ENCODE measurements at regions not wholly inside any gene's neighbourhood (a gene's known extent, or its start where the extent isn't known, plus 50 kb on each side); places are given as distances from the start of the nearest gene placed in this dataset.
"Not testable (repeated sequence)": the region's sequence is repeated elsewhere in the genome, so short reads cannot be mapped to it uniquely, and the experiment has no call there.

- DNase-seq = no peak
Measured at GRCh38 chr3:5762506-5762905, 575.0 kb downstream of the EDEM1 start.

GRCh38 chr3:5766848-5767247 lies 579.3 kb downstream of the EDEM1 start:
- no peak for DNase-seq

- no peak for DNase-seq
Measured at GRCh38 chr3:5767304-5767703, 579.8 kb downstream of the EDEM1 start.

GRCh38 chr3:5768281-5768945 lies 580.9 kb downstream of the EDEM1 start:
- DNase-seq = no peak

GRCh38 chr3:5769825-5770224 lies 582.3 kb downstream of the EDEM1 start:
- DNase-seq = no peak

GRCh38 chr3:5774337-5774736 lies 586.8 kb downstream of the EDEM1 start:
- DNase-seq = no peak

GRCh38 chr3:5775100-5775499 lies 587.6 kb downstream of the EDEM1 start:
- DNase-seq = not testable (repeated sequence)

- DNase-seq = no peak
Measured at GRCh38 chr3:5784690-5785089, 597.2 kb downstream of the EDEM1 start.

GRCh38 chr3:5787861-5788488 lies 600.5 kb downstream of the EDEM1 start:
- no peak for DNase-seq

- DNase-seq = no peak
Measured at GRCh38 chr3:5788496-5788895, 601.0 kb downstream of the EDEM1 start.

GRCh38 chr3:5791558-5791957 lies 604.1 kb downstream of the EDEM1 start:
- DNase-seq = no peak

GRCh38 chr3:5796541-5796940 lies 609.0 kb downstream of the EDEM1 start:
- no peak for DNase-seq

- no peak for DNase-seq
Measured at GRCh38 chr3:5798809-5799208, 611.3 kb downstream of the EDEM1 start.

- DNase-seq = no peak
Measured at GRCh38 chr3:5799398-5799797, 611.9 kb downstream of the EDEM1 start.

GRCh38 chr3:5800965-5801364 lies 613.5 kb downstream of the EDEM1 start:
- no peak for DNase-seq

- no peak for DNase-seq
Measured at GRCh38 chr3:5806192-5806591, 618.7 kb downstream of the EDEM1 start.

GRCh38 chr3:5809586-5810246 lies 622.2 kb downstream of the EDEM1 start:
- DNase-seq = no peak

- DNase-seq = no peak
Measured at GRCh38 chr3:5811016-5811415, 623.5 kb downstream of the EDEM1 start.

- no peak for DNase-seq
Measured at GRCh38 chr3:5813521-5813920, 626.0 kb downstream of the EDEM1 start.

- DNase-seq = no peak
Measured at GRCh38 chr3:5822843-5823242, 635.3 kb downstream of the EDEM1 start.

GRCh38 chr3:5826467-5826866 lies 639.0 kb downstream of the EDEM1 start:
- no peak for DNase-seq

GRCh38 chr3:5828251-5828650 lies 640.7 kb downstream of the EDEM1 start:
- no peak for DNase-seq

- DNase-seq = no peak
Measured at GRCh38 chr3:5840056-5840455, 652.5 kb downstream of the EDEM1 start.

- no peak for DNase-seq
Measured at GRCh38 chr3:5841599-5841998, 654.1 kb downstream of the EDEM1 start.

All from effector CD4-positive, alpha-beta T cell (primary cell).